Activated CD8-positive, alpha-beta memory T cell treated with anti-CD3 and anti-CD28 coated beads, Interleukin-2, amount 50 U/mL, for 48 hours (primary cell): ENCODE measurements at regions not wholly inside any gene's neighbourhood (a gene's known extent, or its start where the extent isn't known, plus 50 kb on each side); places are given as distances from the start of the nearest gene placed in this dataset.
"Not testable (repeated sequence)": the region's sequence is repeated elsewhere in the genome, so short reads cannot be mapped to it uniquely, and the experiment has no call there.

ENCODE experiments used
- DNase-seq: peaks from one replicate; pipeline ENCODE4 v3.0.0-alpha.2; 2020

- DNase-seq = no peak
Measured at GRCh38 chr11:116057000-116057399, 552.8 kb upstream of the CADM1 start.

- DNase-seq = no peak
Measured at GRCh38 chr11:116055064-116055463, 550.8 kb upstream of the CADM1 start.

GRCh38 chr11:116053548-116053919 is 549.3 kb upstream of the CADM1 start:
- no peak for DNase-seq

GRCh38 chr11:116052603-116053547 is 548.7 kb upstream of the CADM1 start:
- DNase-seq = no peak

- no peak for DNase-seq
Measured at GRCh38 chr11:116051494-116051893, 547.3 kb upstream of the CADM1 start.

- DNase-seq = no peak
Measured at GRCh38 chr11:116049383-116049782, 545.2 kb upstream of the CADM1 start.

GRCh38 chr11:116046127-116046526 is 541.9 kb upstream of the CADM1 start:
- DNase-seq = no peak

GRCh38 chr11:116044941-116045340 is 540.7 kb upstream of the CADM1 start:
- DNase-seq = no peak

- DNase-seq = no peak
Measured at GRCh38 chr11:116044520-116044919, 540.3 kb upstream of the CADM1 start.

GRCh38 chr11:116043857-116044256 is 539.6 kb upstream of the CADM1 start:
- no peak for DNase-seq

- not testable (repeated sequence) for DNase-seq
Measured at GRCh38 chr11:116043059-116043458, 538.8 kb upstream of the CADM1 start.

GRCh38 chr11:116042146-116042545 is 537.9 kb upstream of the CADM1 start:
- DNase-seq = no peak

- DNase-seq = no peak
Measured at GRCh38 chr11:116037861-116038260, 533.6 kb upstream of the CADM1 start.

GRCh38 chr11:116035977-116036376 is 531.8 kb upstream of the CADM1 start:
- DNase-seq = no peak

GRCh38 chr11:116033931-116034553 is 529.8 kb upstream of the CADM1 start:
- DNase-seq = no peak

GRCh38 chr11:116030697-116031331 is 526.6 kb upstream of the CADM1 start:
- no peak for DNase-seq

GRCh38 chr11:116028506-116028905 is 524.3 kb upstream of the CADM1 start:
- DNase-seq = not testable (repeated sequence)

GRCh38 chr11:115999437-115999836 is 495.2 kb upstream of the CADM1 start:
- DNase-seq = no peak

GRCh38 chr11:115996808-115997188 is 492.6 kb upstream of the CADM1 start:
- DNase-seq = no peak

- DNase-seq = no peak
Measured at GRCh38 chr11:115996125-115996807, 492.1 kb upstream of the CADM1 start.

GRCh38 chr11:115993590-115993989 is 489.4 kb upstream of the CADM1 start:
- DNase-seq = no peak

GRCh38 chr11:115990004-115990447 is 485.8 kb upstream of the CADM1 start:
- no peak for DNase-seq

GRCh38 chr11:115985896-115986295 is 481.7 kb upstream of the CADM1 start:
- DNase-seq = no peak
